IMR-90 (cell line): ENCODE measurements at regions not wholly inside any gene's neighbourhood (a gene's known extent, or its start where the extent isn't known, plus 50 kb on each side); places are given as distances from the start of the nearest gene placed in this dataset.

Experiments used
- BHLHE40 ChIP-seq: fragments of 150-350 bp; IDR thresholded peaks from 2 replicates; pipeline ENCODE4 v1.6.1; 2016; ENCODE audit warnings: mild to moderate bottlenecking, low read depth, low read length
- FOS ChIP-seq: fragments of 150-350 bp; IDR thresholded peaks from 2 replicates; pipeline ENCODE4 v1.6.1; 2016; ENCODE audit warnings: low read depth, low read length
- MAZ ChIP-seq: IDR thresholded peaks from 2 replicates; pipeline ENCODE4 v1.6.1; 2012; ENCODE audit warnings: low read depth, mild to moderate bottlenecking, low read length, improper control_type of control experiment, moderate library complexity, borderline replicate concordance
- MXI1 ChIP-seq: IDR thresholded peaks from 2 replicates; pipeline ENCODE4 v1.6.1; 2012; ENCODE audit warnings: low read depth, mild to moderate bottlenecking, low read length, moderate library complexity, borderline replicate concordance
- POLR2A ChIP-seq: IDR thresholded peaks from 2 replicates; pipeline ENCODE4 v1.6.1; 2012; ENCODE audit warnings: mild to moderate bottlenecking, low read depth, low read length
- TF ChIP-seq, protein P1 (sequence below): conservative IDR thresholded peaks from 2 replicates; pipeline ENCODE4 v1.5.1; 2012; ENCODE audit warnings: mild to moderate bottlenecking, low read depth, low read length, improper control_type of control experiment

DNA sequence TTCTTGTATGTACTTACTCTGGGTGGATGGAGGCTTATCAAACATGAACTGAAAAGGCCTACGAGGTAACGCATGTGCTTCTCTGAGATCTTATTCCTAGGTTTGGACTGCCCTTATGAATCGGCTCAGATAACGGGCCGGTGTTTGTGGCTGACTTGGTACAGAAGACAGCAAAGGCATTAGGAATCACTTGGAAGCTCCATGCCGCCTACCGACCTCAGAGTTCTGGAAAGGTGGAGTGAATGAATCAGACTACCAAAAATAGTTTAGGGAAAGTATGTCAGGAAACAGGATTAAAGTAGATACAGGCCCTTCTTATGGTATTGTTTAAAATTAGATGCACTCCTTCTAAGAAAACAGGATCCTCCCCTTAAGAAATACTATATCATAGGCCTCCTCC, 172.4 kb upstream of the PCDH9 start:
- TF ChIP-seq, protein P1, sequence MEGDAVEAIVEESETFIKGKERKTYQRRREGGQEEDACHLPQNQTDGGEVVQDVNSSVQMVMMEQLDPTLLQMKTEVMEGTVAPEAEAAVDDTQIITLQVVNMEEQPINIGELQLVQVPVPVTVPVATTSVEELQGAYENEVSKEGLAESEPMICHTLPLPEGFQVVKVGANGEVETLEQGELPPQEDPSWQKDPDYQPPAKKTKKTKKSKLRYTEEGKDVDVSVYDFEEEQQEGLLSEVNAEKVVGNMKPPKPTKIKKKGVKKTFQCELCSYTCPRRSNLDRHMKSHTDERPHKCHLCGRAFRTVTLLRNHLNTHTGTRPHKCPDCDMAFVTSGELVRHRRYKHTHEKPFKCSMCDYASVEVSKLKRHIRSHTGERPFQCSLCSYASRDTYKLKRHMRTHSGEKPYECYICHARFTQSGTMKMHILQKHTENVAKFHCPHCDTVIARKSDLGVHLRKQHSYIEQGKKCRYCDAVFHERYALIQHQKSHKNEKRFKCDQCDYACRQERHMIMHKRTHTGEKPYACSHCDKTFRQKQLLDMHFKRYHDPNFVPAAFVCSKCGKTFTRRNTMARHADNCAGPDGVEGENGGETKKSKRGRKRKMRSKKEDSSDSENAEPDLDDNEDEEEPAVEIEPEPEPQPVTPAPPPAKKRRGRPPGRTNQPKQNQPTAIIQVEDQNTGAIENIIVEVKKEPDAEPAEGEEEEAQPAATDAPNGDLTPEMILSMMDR: no peak
- TF ChIP-seq POLR2A (no peak), FOS (no peak), BHLHE40 (no peak), MXI1 (no peak), MAZ (no peak)
